Kidney (tissue), 13 donors: ENCODE measurements at regions not wholly inside any gene's neighbourhood (a gene's known extent, or its start where the extent isn't known, plus 50 kb on each side); places are given as distances from the start of the nearest gene placed in this dataset.

Experiments used
- DNase-seq, 5 donors: peaks; one replicate each; pipeline ENCODE4 v3.0.0-alpha.2; 2013 to 2020
- FAIRE-seq: peaks from 2 replicates; lab custom pipeline; 2012; peaks lifted over from hg19 to GRCh38; lab: Jason Lieb, UNC
- H3K27ac ChIP-seq, 2 donors: one replicate each; pipeline ENCODE4 v1.7.0; 2013; ENCODE audit warnings: low read depth in 2 of 2, low read length in 2 of 2, inconsistent platforms in 1 of 2
- H3K27me3 ChIP-seq: one replicate; pipeline ENCODE4 v1.7.1; 2013; ENCODE audit warnings: low read length, inconsistent platforms; ENCODE audit not compliant: control insufficient read depth, insufficient read depth
- H3K36me3 ChIP-seq, 3 donors: one replicate each; pipeline versions ENCODE4 v1.7.0 to v1.7.1; 2013; ENCODE audit warnings: low read length in 3 of 3, control low read depth in 1 of 3, inconsistent platforms in 1 of 3; ENCODE audit not compliant: insufficient read depth in 3 of 3, control insufficient read depth in 2 of 3
- H3K4me1 ChIP-seq, 3 donors: one replicate each; pipeline versions ENCODE4 v1.7.0 to v1.7.1; 2013; ENCODE audit warnings: low read length in 3 of 3, inconsistent platforms in 1 of 3, low read depth in 1 of 3; ENCODE audit not compliant: control insufficient read depth in 2 of 3, insufficient read depth in 2 of 3
- H3K4me3 ChIP-seq, 3 donors: one replicate each; pipeline versions ENCODE4 v1.7.0 to v1.8.1; 2013; ENCODE audit warnings: low read length in 3 of 3, control low read depth in 1 of 3, inconsistent platforms in 1 of 3
- H3K9ac ChIP-seq, 3 donors: one replicate each; pipeline versions ENCODE4 v1.7.0 to v1.7.1; 2013; ENCODE audit warnings: low read length in 3 of 3, control low read depth in 1 of 3, inconsistent platforms in 1 of 3
- H3K9me3 ChIP-seq, 3 donors: one replicate each; pipeline versions ENCODE4 v1.7.0 to v1.7.1; 2013; ENCODE audit warnings: low read length in 3 of 3, control low read depth in 1 of 3, inconsistent platforms in 1 of 3; ENCODE audit not compliant: control insufficient read depth in 2 of 3, insufficient read depth in 1 of 3
- CTCF ChIP-seq: IDR thresholded peaks from 3 replicates; pipeline ENCODE4 v1.5.1; 2012; ENCODE audit warnings: mild to moderate bottlenecking, moderate library complexity, borderline replicate concordance; ENCODE audit not compliant: insufficient read depth; ENCODE audit errors: extremely low read depth
- intact Hi-C: fragments of 100-400 bp; cut with DNase I; formaldehyde crosslinking; loops from one replicate; pipeline ENCODE4 v1.11.1; 2022
- donor health status: control.
- donor health status: control.
- donor health status: control.
- donor health status: control.
- donor health status: control.
- donor health status: DM: yes; HTN: yes; CAD: no.
- donor health status: Normal renal cell carcinoma (clear cell type).

- Histone ChIP-seq H3K4me1 (peaks cover 3 to 22% (median 18%) of the 10 kb centered on the region in 3 donors), H3K9me3 (no peaks in the 10 kb centered on the region), H3K9ac (no peak overlapping the region), H3K4me3 (no peak overlapping the region), H3K27me3 (no peaks in the 10 kb centered on the region), H3K27ac (no peak overlapping the region), H3K36me3 (no peaks in the 10 kb centered on the region)
- TF ChIP-seq CTCF, result no peak
- FAIRE-seq (no peak), DNase-seq (no peak)
- intact Hi-C loops, result no loop called here
Observed at GRCh38 chr6:139885909-139886308, 511.5 kb upstream of the CITED2 start.

- Histone ChIP-seq H3K4me3 (no peak overlapping the region), H3K27ac (peak overlapping the region; percentile 61 to 81), H3K27me3 (no peaks in the 10 kb centered on the region), H3K9ac (peak overlapping the region in 1 of 3 donors; percentile 3), H3K9me3 (no peaks in the 10 kb centered on the region), H3K36me3 (no peaks in the 10 kb centered on the region), H3K4me1 (peaks cover under 1 to 22% (median 16%) of the 10 kb centered on the region in 3 donors)
- intact Hi-C loops, result no loop called here
- DNase-seq (no peak), FAIRE-seq (no peak)
- TF ChIP-seq CTCF, result no peak
Observed at GRCh38 chr6:139883776-139884175, 509.3 kb upstream of the CITED2 start.

- H3K4me3 ChIP-seq, result no peak overlapping the region
- no peaks in the 10 kb centered on the region for H3K9me3 ChIP-seq
- peaks cover 0 to 22% (median 15%) of the 10 kb centered on the region in 3 donors for H3K4me1 ChIP-seq
- FAIRE-seq, result no peak
- H3K27me3 ChIP-seq, result no peaks in the 10 kb centered on the region
- H3K27ac ChIP-seq, result peak overlapping the region; percentile 61 to 81
- intact Hi-C loops, result no loop called here
- no peak for TF ChIP-seq CTCF
- peak overlapping the region in 1 of 3 donors; percentile 3 for H3K9ac ChIP-seq
- peak in 2 of 5 donors; percentile 50 to 63 for DNase-seq
- H3K36me3 ChIP-seq, result no peaks in the 10 kb centered on the region
Observed at GRCh38 chr6:139882977-139883728, 508.7 kb upstream of the CITED2 start.
